ENCODE measurements at regions not wholly inside any gene's neighbourhood (a gene's known extent, or its start where the extent isn't known, plus 50 kb on each side); places are given as distances from the start of the nearest gene placed in this dataset.

GRCh38 chrX:39704590-39704989 is 393.2 kb downstream of the BCOR start:
- ATAC-seq (ENCODE audit: low read depth) (no peak), DNase-seq (no peak)
- TF ChIP-seq CEBPB (IDR thresholded peaks at IDR 0.05; ENCODE audit: low read depth, low read length) (peak; percentile 42), FOS (IDR thresholded peaks at IDR 0.05; ENCODE audit: low read depth, low read length) (no peak)
- Histone ChIP-seq H3K4me2 (ENCODE audit: low read depth, low read length) (no peak overlapping the region), H2BK120ac (ENCODE audit: low read depth, low read length) (no peak overlapping the region), H3K14ac (replicated peaks; ENCODE audit: low read depth, low read length) (no peak overlapping the region), H2BK20ac (ENCODE audit: low read depth, low read length) (no peak overlapping the region), H2BK5ac (ENCODE audit: low read depth, low read length, poor library complexity, severe bottlenecking) (no peak overlapping the region), H3K79me1 (ENCODE audit: low read depth in 1 of 2, low read length in 2 of 2) (no peaks in the 10 kb centered on the region), H4K8ac (ENCODE audit: low read depth in 2 of 2, low read length in 2 of 2) (no peak overlapping the region), H3K4ac (ENCODE audit: low read depth, low read length) (no peak overlapping the region), H3K18ac (ENCODE audit: low read depth, low read length) (no peak overlapping the region), H2AK5ac (ENCODE audit: low read depth, low read length) (no peak overlapping the region), H3K4me1 (ENCODE audit: control insufficient read depth, insufficient read depth, low read length) (no peaks in the 10 kb centered on the region), H3K36me3 (ENCODE audit: control insufficient read depth, insufficient read depth, low read length) (no peaks in the 10 kb centered on the region), H2AFZ (replicated peaks; ENCODE audit: low read length, poor library complexity) (no peak overlapping the region), H3K9me1 (ENCODE audit: insufficient read depth, low read length) (no peaks in the 10 kb centered on the region), H3K56ac (ENCODE audit: extremely low read depth, insufficient read depth, low read length) (no peak overlapping the region), H2AK9ac (replicated peaks; ENCODE audit: low read depth, low read length, poor library complexity) (no peak overlapping the region), H4K5ac (ENCODE audit: low read depth, low read length) (no peak overlapping the region), H3K23ac (ENCODE audit: low read depth, low read length) (no peak overlapping the region), H4K20me1 (ENCODE audit: insufficient read depth, low read length) (no peaks in the 10 kb centered on the region), H3K4me3 (ENCODE audit: insufficient read depth, low read depth, low read length) (no peak overlapping the region), H3K27ac (ENCODE audit: insufficient read depth, low read length) (no peak overlapping the region), H2BK15ac (ENCODE audit: low read depth, low read length) (no peak overlapping the region), H3K9ac (ENCODE audit: low read depth, low read length) (no peak overlapping the region), H3K27me3 (ENCODE audit: control insufficient read depth, insufficient read depth, low read length) (peaks cover 13% of the 10 kb centered on the region), H3K9me3 (ENCODE audit: control insufficient read depth, insufficient read depth, low read length) (peaks cover 8% of the 10 kb centered on the region), H4K91ac (ENCODE audit: insufficient read depth, low read depth, low read length) (no peak overlapping the region)
- ChIA-PET POLR2A (ENCODE audit: unreplicated experiment) (no interaction called here), CTCF (interaction anchor here (1.0 kb wide), 1 partner anchor 26 kb away, joined by 3 read pairs; no protein-coding TSS in a partner anchor)
- WGBS, 2 experiments (ENCODE audit: extremely low coverage in 2 of 2, insufficient read length in 1 of 2): no CpG with 5 or more reads among the region's 5 CpGs
- dilution Hi-C loops (cut with HindIII; ENCODE audit: low sequenced_read_pairs, unreplicated experiment) (no loop called here), in situ Hi-C loops (cut with MboI; ENCODE audit: low sequenced_read_pairs) (no loop called here), intact Hi-C loops (cut with micrococcal nuclease) (no loop called here)
- BruUV-seq (replicated peaks): no TSS peak

Data from IMR-90 (cell line).